ENCODE measurements at regions not wholly inside any gene's neighbourhood (a gene's known extent, or its start where the extent isn't known, plus 50 kb on each side); places are given as distances from the start of the nearest gene placed in this dataset.

DNA sequence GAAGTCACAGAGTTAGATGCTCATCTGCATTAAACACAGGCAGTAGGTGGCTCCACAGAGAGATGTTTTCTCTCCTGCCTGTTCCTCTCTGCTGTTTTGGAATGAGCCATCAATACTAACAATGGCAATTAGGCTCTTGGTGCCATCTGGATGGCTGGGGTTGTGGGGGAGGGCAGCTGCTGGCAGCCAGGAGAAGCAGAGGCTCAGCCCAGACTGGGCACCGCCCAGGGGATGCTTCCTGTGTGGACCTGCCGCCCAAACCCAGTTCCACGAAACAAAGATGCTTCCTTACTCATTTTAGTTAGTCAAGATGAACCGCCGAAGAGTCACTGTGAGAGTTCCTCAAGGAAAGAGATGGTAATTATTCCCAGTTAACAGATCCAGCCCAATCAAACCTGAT is 50.8 kb upstream of the PCDH8 start:
- Mint-ChIP-seq H3K27me3 (peaks cover 7 to 13% of the 10 kb centered on the region in 2 donors), H3K27ac (no peak overlapping the region), H3K36me3 (no peaks in the 10 kb centered on the region), H3K4me3 (no peak overlapping the region), H3K9me3 (no peaks in the 10 kb centered on the region), H3K4me1 (no peaks in the 10 kb centered on the region)
- Histone ChIP-seq H3K9me3 (no peaks in the 10 kb centered on the region), H3K4me1 (ENCODE audit: control insufficient read depth in 1 of 2, extremely low read depth in 1 of 2, insufficient read depth in 2 of 2, low read length in 2 of 2) (no peaks in the 10 kb centered on the region), H3K4me3 (ENCODE audit: control insufficient read depth in 1 of 2, extremely low read depth in 1 of 2, low read length in 1 of 2) (no peak overlapping the region), H3K27ac (ENCODE audit: low read length) (no peak overlapping the region), H3K27me3 (replicated peaks in 1 of 2; ENCODE audit: control insufficient read depth in 2 of 2, extremely low read depth in 1 of 2, insufficient read depth in 2 of 2, low read length in 1 of 2) (peaks cover 0 to 3% of the 10 kb centered on the region in 2 experiments), H3K36me3 (ENCODE audit: control insufficient read depth in 2 of 2, extremely low read depth in 1 of 2, insufficient read depth in 1 of 2, low read length in 1 of 2) (no peaks in the 10 kb centered on the region)
- 50% methylated on average over 1 of the region's 5 CpGs for WGBS (ENCODE audit: insufficient coverage)
- ATAC-seq (replicated peaks in 1 of 4): no peak
- ChIA-PET CTCF (no interaction called here), POLR2A (no interaction called here)
- no peak for DNase-seq

All from T-cell (primary cell).